Gastroesophageal sphincter (tissue), 4 donors: ENCODE measurements at regions not wholly inside any gene's neighbourhood (a gene's known extent, or its start where the extent isn't known, plus 50 kb on each side); places are given as distances from the start of the nearest gene placed in this dataset.

Source experiments
- ATAC-seq: fragments of 150-250 bp; one replicate; pipeline ENCODE4 v1.9.1; 2016; ENCODE audit warnings: mild to moderate bottlenecking, moderate library complexity
- H3K27ac ChIP-seq, 4 donors: fragments of 200-600 bp; sonication (generic) in 3 of 4; 1 replicate in 3 of 4; 2 replicates in 1 of 4; pipeline ENCODE4 v1.5.1; 2016 to 2019
- H3K27me3 ChIP-seq: fragments of 200-600 bp; sonication (generic); one replicate; pipeline ENCODE4 v1.5.1; 2019
- H3K36me3 ChIP-seq, 2 donors: fragments of 200-600 bp; sonication (generic); one replicate each; pipeline ENCODE4 v1.5.1; 2019; ENCODE audit warnings: control low read depth in 1 of 2
- H3K4me1 ChIP-seq, 3 donors: fragments of 200-600 bp; sonication (generic); 1 replicate in 2 of 3; 2 replicates in 1 of 3; pipeline ENCODE4 v1.5.1; 2016 to 2019; ENCODE audit warnings: control low read depth in 2 of 3
- H3K4me3 ChIP-seq, 2 donors: fragments of 200-600 bp; sonication (generic); one replicate each; pipeline ENCODE4 v1.5.1; 2019; ENCODE audit warnings: mild to moderate bottlenecking in 1 of 2, moderate library complexity in 1 of 2
- H3K9me3 ChIP-seq, 3 donors: fragments of 200-600 bp; sonication (generic); one replicate each; pipeline ENCODE4 v1.5.1; 2017 to 2019; ENCODE audit warnings: control low read depth in 2 of 3
- CTCF ChIP-seq, 4 experiments: fragments of 200-600 bp in 2 of 4; fragments of 450-650 bp in 2 of 4; sonication (generic) in 1 of 4; IDR thresholded peaks; one replicate each; pipeline ENCODE4 v1.5.1; 2017 to 2019; ENCODE audit warnings: antibody characterized with exemption in 4 of 4, mild to moderate bottlenecking in 2 of 4, moderate library complexity in 2 of 4
- EP300 ChIP-seq: sonication (generic); formaldehyde crosslinking; IDR thresholded peaks from one replicate; pipeline ENCODE4 v1.6.1; 2017; ENCODE audit warnings: antibody characterized with exemption, mild to moderate bottlenecking
- POLR2A ChIP-seq, 2 donors: fragments of 450-650 bp; IDR thresholded peaks; one replicate each; pipeline ENCODE4 v1.6.1; 2017; ENCODE audit warnings: antibody characterized with exemption in 2 of 2, mild to moderate bottlenecking in 2 of 2, moderate library complexity in 1 of 2
- POLR2AphosphoS5 ChIP-seq: sonication (generic); formaldehyde crosslinking; IDR thresholded peaks from one replicate; pipeline ENCODE4 v1.6.1; 2017; ENCODE audit warnings: antibody characterized with exemption
- WGBS, 2 donors: methylation state at CpG; one replicate each; pipeline ENCODE4 v1.1.5; 2018; ENCODE audit warnings: low coverage in 1 of 2; 5-methylcytosine and 5-hydroxymethylcytosine counted together

- no peaks in the 10 kb centered on the region for H3K27me3 ChIP-seq
- H3K36me3 ChIP-seq = no peaks in the 10 kb centered on the region
- H3K4me3 ChIP-seq = no peak overlapping the region
- H3K9me3 ChIP-seq = no peaks in the 10 kb centered on the region
- H3K4me1 ChIP-seq = no peaks in the 10 kb centered on the region
- no peak for ATAC-seq
- no peak overlapping the region for H3K27ac ChIP-seq
- TF ChIP-seq POLR2AphosphoS5 = no peak
- TF ChIP-seq EP300 = no peak
- WGBS, 2 donors = 28 to 88% methylated on average over 1 to 5 of the region's 34 CpGs
These were observed 154.1 kb downstream of the CTTN start for GRCh38 chr11:70552167-70553150.

DNA sequence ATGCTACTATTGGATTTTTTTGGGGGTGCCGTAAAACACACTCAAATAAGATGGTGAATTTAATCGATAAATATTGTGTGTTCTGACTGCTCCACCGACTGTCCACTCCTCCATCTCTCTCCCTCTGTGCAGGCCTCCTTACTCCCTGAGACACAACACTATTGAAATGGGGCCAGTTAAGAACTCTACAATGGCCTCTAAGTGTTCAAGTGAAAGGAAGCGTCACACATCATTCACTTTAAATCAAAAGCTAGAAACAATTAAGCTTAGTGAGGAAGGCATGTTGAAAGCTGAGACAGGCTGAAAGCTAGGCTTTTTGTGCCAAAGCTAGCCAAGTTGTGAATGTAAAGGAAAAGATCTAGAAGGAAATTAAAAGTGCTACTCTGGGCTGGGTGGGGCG is 156.7 kb downstream of the CTTN start:
- Histone ChIP-seq H3K4me1 (no peaks in the 10 kb centered on the region), H3K27me3 (no peaks in the 10 kb centered on the region), H3K36me3 (no peaks in the 10 kb centered on the region), H3K27ac (no peak overlapping the region), H3K9me3 (no peaks in the 10 kb centered on the region), H3K4me3 (no peak overlapping the region)
- 92 to 100% methylated on average over 1 to 5 of the region's 5 CpGs for WGBS, 2 donors
- no peak for ATAC-seq
- TF ChIP-seq EP300 (no peak), POLR2AphosphoS5 (no peak), CTCF (IDR thresholded peaks at IDR 0.05) (no peak), POLR2A (IDR thresholded peaks at IDR 0.05) (no peak)

- H3K36me3 ChIP-seq = no peaks in the 10 kb centered on the region
- H3K9me3 ChIP-seq = no peaks in the 10 kb centered on the region
- no peak for ATAC-seq
- no peak overlapping the region for H3K4me3 ChIP-seq
- H3K4me1 ChIP-seq = no peaks in the 10 kb centered on the region
- H3K27ac ChIP-seq = no peak overlapping the region
- no peaks in the 10 kb centered on the region for H3K27me3 ChIP-seq
- TF ChIP-seq POLR2A (IDR thresholded peaks at IDR 0.05) (no peak), EP300 (no peak), POLR2AphosphoS5 (no peak), CTCF (IDR thresholded peaks at IDR 0.05) (no peak)
- WGBS, 2 donors = 50 to 83% methylated on average over 1 to 2 of the region's 8 CpGs
These were observed 158.8 kb downstream of the CTTN start for GRCh38 chr11:70556884-70557741.

DNA sequence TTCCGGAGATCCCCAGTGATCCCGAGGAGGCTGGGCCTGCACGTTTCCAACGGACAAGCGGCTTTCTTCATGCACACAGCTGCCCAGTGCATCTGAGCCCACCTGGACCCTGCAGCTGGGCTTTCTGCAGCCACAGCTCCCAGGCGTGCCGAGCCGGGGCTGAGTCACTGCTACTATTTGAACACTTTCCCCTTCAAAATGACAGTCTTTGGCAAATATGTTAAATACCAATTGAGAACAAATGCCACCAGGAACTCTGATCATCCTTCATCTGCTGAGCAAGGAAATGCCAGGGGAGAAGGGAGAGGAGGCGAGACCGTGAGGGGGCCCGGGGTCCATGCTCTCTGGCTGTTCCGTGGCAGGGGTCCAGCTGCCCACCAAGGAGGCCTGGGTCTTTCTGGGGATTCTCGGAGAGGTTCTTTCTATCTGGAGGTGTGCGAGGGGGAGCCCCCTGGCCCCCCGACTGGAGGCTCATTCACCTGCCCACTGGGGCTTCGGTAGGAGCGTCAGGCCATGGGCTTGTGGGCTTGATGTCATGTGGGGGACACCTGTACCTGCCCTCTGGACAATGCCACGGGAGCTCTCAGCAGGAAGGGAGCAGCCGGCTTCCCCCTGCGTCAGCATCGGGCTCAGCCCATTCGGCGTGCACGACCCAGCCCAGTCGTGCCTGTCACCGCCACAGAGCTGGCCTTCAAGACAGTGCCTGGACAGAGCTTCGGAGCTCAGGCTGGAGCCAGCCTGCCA is 159.6 kb downstream of the CTTN start:
- no peaks in the 10 kb centered on the region for H3K27me3 ChIP-seq
- no peak for ATAC-seq
- H3K27ac ChIP-seq = no peak overlapping the region
- no peaks in the 10 kb centered on the region for H3K4me1 ChIP-seq
- no peaks in the 10 kb centered on the region for H3K36me3 ChIP-seq
- TF ChIP-seq CTCF (IDR thresholded peaks at IDR 0.05) (no peak), POLR2AphosphoS5 (no peak), EP300 (no peak)
- no peaks in the 10 kb centered on the region for H3K9me3 ChIP-seq
- no peak overlapping the region for H3K4me3 ChIP-seq
- 98% methylated on average over 6 of the region's 27 CpGs; no CpG with 5 or more reads in 1 of the 2 donors for WGBS, 2 donors

- no peak for ATAC-seq
- no peak for TF ChIP-seq POLR2AphosphoS5
- 86 to 100% methylated on average over 3 to 17 of the region's 17 CpGs for WGBS, 2 donors
- Histone ChIP-seq H3K4me1 (no peaks in the 10 kb centered on the region), H3K27ac (no peak overlapping the region), H3K9me3 (no peaks in the 10 kb centered on the region), H3K27me3 (no peaks in the 10 kb centered on the region), H3K36me3 (no peaks in the 10 kb centered on the region), H3K4me3 (no peak overlapping the region)
These were observed 160.4 kb downstream of the CTTN start for GRCh38 chr11:70558681-70559080.
